ENCODE measurements at regions not wholly inside any gene's neighbourhood (a gene's known extent, or its start where the extent isn't known, plus 50 kb on each side); places are given as distances from the start of the nearest gene placed in this dataset.

- DNase-seq (ENCODE audit: low spot score), result no peak
Measured at GRCh38 chr12:126385785-126386184, 1320.5 kb downstream of the AACS start.

DNA sequence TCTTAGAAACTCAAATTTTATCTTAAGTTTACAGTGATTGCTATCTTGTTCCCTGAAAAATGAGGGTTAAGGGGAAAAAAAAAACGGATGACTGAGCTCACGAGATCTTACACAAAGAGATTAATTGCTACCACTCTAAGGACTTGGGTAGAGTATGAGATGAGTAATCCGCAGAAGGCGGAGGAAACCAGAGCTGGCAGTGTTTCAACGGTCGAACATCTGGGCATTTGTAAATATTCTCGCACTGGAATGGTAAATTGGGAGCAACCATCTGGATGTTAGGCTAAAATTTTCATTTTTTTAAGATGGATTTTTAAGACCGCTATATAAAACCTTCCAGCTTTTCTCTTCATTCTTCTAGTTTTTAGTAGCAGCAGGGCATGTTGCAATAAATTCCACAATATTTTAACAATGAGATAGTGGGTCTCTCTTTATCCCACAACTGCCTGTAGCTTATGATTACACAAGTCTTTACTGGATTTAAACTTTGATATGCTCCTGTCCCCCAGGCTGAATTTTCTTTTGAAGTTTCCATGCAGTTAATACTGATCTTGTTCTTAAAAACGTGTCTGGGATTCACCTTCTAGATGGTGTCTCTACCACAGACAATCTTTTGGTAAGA, 1324.1 kb downstream of the AACS start:
- no peak for DNase-seq (ENCODE audit: low spot score)

GRCh38 chr12:126389961-126390360, 1324.7 kb downstream of the AACS start:
- DNase-seq (ENCODE audit: low spot score), result no peak

DNA sequence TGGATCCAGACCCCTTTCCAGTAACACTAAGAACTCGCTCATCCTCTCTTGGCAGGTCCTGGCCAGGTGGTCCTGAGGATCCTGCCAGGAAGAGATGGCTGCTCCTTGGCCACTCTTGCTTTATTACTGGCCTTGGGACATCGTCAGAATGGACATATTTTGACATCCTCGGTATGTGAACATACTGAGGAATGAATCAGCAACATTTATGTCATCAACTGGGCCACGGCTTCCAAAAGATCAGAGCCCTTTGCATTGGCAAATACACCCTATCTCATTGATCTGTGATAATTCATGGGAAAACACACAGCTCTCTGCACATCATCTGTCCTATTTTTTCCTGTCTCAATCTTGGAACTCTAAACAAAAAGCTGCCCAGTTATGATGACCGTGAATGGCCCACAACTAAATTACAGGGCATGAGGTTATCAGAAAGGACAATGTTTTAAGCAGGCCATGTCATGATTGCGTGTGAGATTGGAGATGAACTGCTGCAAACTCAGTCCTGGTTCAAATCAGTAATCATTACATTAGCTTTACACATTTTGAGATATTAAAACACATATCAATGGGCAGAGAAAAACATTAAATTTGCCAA, 1325.8 kb downstream of the AACS start:
- no peak for DNase-seq (ENCODE audit: low spot score)

DNA sequence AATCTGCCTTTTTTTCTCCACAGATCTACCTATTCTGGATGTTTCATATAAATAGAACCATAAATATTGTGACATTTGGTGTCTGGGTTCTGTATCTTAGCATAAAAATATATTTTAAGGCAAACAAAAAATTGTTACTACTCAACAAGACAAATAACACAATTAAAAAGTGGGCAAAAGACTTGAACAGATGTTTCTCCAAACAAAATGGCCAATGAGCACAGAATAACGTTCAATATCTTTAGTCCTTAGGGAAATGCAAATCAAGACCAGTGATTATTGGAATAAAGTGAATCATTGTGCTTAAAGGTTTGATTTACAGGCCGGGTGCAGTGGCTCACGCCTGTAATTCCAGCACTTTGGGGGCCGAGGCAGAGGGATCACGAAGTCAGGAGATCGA, 1331.3 kb downstream of the AACS start:
- no peak for DNase-seq (ENCODE audit: low spot score)

- no peak for DNase-seq (ENCODE audit: low spot score)
Measured at GRCh38 chr12:126397071-126397581, 1331.9 kb downstream of the AACS start.

DNA sequence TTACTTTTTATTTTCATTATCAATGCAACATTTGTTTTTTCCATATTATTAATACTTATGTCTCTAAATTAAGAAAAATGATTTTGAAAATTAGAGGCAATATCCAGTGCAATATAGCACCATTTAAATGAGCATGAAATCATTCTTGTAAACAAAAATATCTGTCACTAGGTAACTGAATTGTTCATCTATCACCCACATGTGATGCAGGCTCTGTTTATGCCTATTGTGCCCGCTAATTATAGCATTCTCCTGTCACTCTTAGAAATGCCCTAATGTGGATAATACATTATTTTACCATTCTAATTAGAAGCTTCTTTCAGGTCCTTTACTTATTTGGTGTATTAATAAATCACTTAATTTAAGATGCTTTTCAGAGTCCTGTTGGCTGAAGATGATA, 1332.4 kb downstream of the AACS start:
- DNase-seq (ENCODE audit: low spot score), result no peak

- DNase-seq (ENCODE audit: low spot score), result no peak
Measured at GRCh38 chr12:126400831-126401230, 1335.6 kb downstream of the AACS start.

DNA sequence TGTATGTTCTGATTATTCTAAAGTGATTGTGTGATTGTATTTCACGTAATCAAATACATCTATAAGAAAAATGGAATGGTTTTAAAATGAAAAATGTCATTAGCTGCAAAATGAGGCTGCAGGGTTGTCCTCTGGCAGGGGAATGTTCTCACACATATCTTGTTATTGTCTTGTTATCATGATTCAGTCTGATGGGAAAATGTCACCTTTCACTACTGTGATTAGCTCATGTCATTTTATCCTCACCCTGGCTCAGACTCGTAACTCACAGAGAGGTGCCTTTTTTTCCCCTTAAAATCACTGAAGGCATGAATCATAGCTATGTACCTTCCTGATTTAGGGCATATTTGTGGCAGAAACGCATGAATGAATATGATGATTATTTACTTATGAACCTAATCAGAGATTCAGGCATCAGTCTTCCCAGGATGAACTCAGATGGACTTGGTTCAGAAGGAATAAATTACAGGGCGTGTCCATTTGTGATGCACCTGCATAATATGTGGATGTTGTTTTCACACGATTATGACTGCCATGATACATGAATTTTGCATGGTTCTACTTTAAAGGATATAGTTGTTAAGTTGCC, 1339.2 kb downstream of the AACS start:
- DNase-seq (ENCODE audit: low spot score), result no peak

GRCh38 chr12:126418400-126418799, 1353.2 kb downstream of the AACS start:
- no peak for DNase-seq (ENCODE audit: low spot score)

DNA sequence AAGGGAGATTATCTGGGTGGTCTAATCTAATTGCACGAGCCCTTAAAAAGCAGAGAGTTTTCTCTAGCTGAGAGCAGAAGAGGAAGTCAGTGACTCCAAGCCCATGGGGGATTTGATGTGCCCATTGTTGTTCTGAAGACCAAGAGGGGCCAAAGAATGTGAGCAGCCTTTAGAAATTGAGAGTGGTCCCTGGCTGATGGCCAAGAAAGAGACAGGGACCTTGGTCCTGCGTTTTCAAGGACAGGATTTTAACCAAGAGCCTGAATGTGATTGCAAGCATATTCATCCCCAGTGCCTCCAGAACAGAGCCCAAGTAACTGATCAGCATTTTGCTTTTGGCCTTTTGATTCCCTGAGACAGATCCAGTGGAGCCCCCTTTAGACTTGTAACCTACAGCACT, 1353.9 kb downstream of the AACS start:
- no peak for DNase-seq (ENCODE audit: low spot score)

DNA sequence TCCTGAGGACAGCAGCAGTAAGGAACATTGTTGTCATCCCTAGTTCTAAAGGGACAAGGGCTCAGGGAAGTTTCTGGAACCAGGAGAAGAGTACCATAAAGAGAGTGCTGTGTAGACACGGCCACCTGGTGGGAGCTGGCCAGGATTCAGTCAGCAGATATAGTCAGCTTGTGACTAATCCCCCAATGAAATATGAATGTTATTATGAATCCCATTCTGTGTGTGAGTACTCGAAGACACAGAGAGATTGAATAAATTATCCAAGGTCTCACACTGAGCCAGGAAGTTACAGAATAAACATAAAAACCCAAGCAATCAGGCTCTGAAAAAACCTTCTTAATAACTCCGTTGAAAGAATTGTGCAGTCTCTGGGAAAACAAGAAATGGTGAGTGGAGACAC, 1359.5 kb downstream of the AACS start:
- no peak for DNase-seq (ENCODE audit: low spot score)

DNA sequence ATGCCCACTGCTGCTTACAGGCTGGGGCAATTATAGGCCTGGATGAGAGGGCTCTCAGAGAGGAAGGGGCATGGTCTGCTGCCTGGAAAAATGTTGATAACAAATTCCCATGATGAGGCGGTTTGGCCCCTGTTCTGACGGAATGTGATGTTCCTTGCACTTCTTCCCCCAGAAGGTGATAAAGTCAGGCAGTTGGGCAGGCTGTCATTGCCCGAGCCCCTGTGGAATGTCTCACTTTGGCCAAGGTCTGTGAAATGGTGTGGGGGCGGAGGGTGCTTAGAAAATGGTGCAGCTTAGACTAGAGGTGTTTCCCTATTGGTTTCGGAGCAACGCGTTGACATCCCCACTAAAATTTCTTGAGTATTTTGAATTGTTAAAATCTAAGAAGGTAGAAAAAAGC, 1360.0 kb downstream of the AACS start:
- DNase-seq (ENCODE audit: low spot score), result no peak

DNA sequence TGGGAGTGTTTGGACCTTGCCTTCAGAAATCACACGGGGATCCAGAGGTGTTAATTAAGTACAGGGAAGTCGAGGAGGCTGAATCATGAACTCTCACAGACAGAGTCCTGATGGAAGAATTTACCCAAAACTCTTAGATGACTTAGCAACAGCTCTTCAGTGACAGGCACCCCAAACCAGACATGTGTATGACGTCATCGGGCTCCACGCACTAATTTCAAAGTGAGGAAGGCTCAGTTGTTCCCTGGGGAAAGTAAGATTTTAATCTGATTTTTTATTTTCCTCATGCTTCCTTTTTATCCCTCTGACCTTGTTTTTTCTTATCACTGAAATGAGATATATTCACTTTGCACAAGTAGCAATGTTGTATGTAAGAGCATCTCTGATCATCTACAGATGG, 1363.5 kb downstream of the AACS start:
- no peak for DNase-seq (ENCODE audit: low spot score)

DNA sequence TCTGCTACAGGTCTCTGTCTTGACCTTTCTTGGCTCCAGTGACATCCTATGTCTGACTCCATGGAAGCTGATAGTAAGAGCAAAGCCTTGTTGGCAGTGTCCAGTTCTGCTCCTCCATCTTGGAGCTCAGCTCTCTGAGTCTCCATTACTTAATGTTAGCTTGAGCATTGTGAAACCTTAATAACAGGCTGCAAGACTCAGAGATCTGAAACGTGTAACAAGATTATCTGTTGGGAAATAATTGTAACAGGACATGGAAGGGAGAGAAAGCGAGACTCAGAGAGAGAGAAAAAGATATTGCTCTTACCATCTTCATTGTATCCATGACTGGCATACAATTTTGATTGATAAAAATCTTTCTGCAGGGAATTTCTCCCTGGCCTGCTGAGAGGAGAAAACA, 1365.7 kb downstream of the AACS start:
- DNase-seq (ENCODE audit: low spot score), result no peak

DNA sequence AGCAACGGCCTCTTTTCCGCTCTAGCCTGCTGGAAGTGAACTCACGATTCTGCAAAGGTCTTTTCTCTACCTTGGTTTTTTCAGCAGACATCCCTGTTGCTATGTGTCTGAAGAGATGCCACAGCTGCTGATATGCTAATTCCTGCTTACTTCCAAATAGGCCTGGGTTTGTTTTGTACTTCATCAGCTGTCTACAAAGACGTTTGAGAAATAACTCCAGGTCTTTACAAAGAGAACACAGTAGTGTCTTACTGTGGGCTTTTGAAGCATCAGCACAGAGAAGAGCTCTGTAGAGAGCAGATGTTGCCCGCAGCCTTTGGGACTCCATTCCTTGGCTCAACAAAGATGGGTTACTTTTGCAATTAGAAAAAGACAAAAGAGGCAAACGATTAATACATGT, 1366.5 kb downstream of the AACS start:
- DNase-seq (ENCODE audit: low spot score), result no peak

- DNase-seq (ENCODE audit: low spot score), result no peak
Measured at GRCh38 chr12:126432780-126433179, 1367.5 kb downstream of the AACS start.

DNA sequence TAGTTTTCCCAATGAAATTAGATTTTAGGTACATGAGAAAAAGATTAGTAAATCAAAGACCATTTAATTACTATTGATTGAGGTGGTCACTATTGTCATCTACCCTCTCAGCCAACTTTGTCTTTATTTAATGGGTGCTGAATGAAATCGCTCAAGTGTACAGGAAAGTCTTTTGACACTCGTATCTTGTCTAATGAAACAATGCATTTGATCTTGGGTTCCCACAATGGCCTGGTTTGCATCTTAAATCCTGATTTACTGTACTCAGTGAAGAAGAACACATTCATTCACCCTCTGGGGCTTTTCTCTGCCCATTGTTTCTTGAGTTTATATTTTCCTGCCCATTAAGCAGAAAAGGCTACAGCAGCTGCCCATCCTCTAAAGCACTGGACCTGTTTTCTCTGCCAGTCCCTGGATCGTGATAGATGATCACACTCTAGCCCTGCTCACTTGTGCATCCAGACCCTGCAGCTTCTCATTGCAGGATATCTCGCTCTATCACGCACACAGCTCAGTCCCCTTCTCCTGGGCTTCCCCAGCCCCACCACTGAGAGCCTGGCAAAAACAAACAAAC, 1369.3 kb downstream of the AACS start:
- DNase-seq (ENCODE audit: low spot score), result no peak

- DNase-seq (ENCODE audit: low spot score), result no peak
Measured at GRCh38 chr12:126436041-126436440, 1370.8 kb downstream of the AACS start.

- no peak for DNase-seq (ENCODE audit: low spot score)
Measured at GRCh38 chr12:126437934-126438333, 1372.7 kb downstream of the AACS start.

DNA sequence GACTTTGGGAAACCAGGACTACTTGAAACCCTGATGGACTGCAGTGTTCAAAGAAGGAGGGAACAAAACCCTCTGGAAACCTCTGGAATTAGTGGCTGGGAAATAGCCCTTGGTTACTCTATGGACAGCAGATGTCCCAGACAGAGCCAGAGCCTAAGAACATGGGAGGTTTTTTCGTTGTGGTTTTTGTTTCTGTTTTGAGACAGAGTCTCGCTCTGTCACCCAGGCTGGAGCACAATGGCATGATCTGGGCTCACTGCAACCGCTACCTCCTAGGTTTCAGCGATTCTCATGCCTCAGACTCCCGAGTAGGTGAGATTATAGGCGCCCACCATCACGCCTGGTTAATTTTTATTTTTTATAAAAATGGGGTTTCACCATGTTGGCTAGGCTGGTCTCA, 1378.7 kb downstream of the AACS start:
- DNase-seq (ENCODE audit: low spot score), result no peak

- no peak for DNase-seq (ENCODE audit: low spot score)
Measured at GRCh38 chr12:126447346-126447745, 1382.1 kb downstream of the AACS start.

GRCh38 chr12:126451809-126452208, 1386.6 kb downstream of the AACS start:
- no peak for DNase-seq (ENCODE audit: low spot score)

All from cerebellar cortex (tissue), 1 donor.